HepG2 (cell line): ENCODE measurements at regions not wholly inside any gene's neighbourhood (a gene's known extent, or its start where the extent isn't known, plus 50 kb on each side); places are given as distances from the start of the nearest gene placed in this dataset.

Experiments
- ATAC-seq: fragments of 200-7000 bp; cut with Tn5 transposase; 3 replicates; pipeline ENCODE4 v1.9.1; 2020; ENCODE audit warnings: mild to moderate bottlenecking, moderate library complexity
- BruUV-seq: library from RNA; stranded (reverse); fragments of 400-500 nt; replicated peaks from 2 replicates; lab custom pipeline; 2021; lab: Mats Ljungman, UMichigan
- CTCF ChIA-PET: fragments of 300-600 bp; formaldehyde crosslinking; extraction: SDS; loops from one replicate; lab custom pipeline; 2021; ENCODE audit warnings: low total read pairs, inconsistent platforms, low intra/inter-chr PET ratio; lab: Yijun Ruan, JAX
- POLR2A ChIA-PET: fragments of 350-600 bp; sonication (Branson Sonifier 250); formaldehyde crosslinking; loops from one replicate; lab custom pipeline; 2020; ENCODE audit warnings: antibody characterized with exemption, inconsistent platforms; lab: Yijun Ruan, JAX
- DNase-seq: peaks from one replicate; pipeline ENCODE4 v3.0.0-alpha.2; 2015; ENCODE audit warnings: low spot score
- FAIRE-seq: peaks from 3 replicates; lab custom pipeline; 2011; peaks lifted over from hg19 to GRCh38; lab: Jason Lieb, UNC
- H2AFZ ChIP-seq: one replicate; pipeline ENCODE4 v1.6.1; 2011; ENCODE audit warnings: low read length, inconsistent platforms
- H3K27ac ChIP-seq: fragments of 300-600 bp; 3 replicates; pipeline ENCODE4 v1.8.0; 2011; ENCODE audit warnings: mixed run types, mild to moderate bottlenecking, mixed read lengths, low read length, inconsistent platforms; ENCODE audit not compliant: insufficient read depth; ENCODE audit errors: extremely low read length
- H3K27me3 ChIP-seq, 2 experiments: fragments of 200-600 bp in 1 of 2; 2 replicates in 1 of 2; 3 replicates in 1 of 2; pipeline versions ENCODE4 v1.6.0 to v1.8.0; 2011; ENCODE audit warnings: low read length in 2 of 2, mild to moderate bottlenecking in 2 of 2, moderate library complexity in 2 of 2, inconsistent platforms in 1 of 2; ENCODE audit not compliant: insufficient read depth in 2 of 2, control insufficient read depth in 1 of 2
- H3K36me3 ChIP-seq, 2 experiments: fragments of 200-600 bp in 1 of 2; replicated peaks in 1 of 2; 2 replicates in 1 of 2; 3 replicates in 1 of 2; pipeline versions ENCODE4 v1.5.1 to v1.8.0; 2011; ENCODE audit warnings: low read length in 2 of 2, inconsistent platforms in 1 of 2; ENCODE audit not compliant: insufficient read depth in 2 of 2, control insufficient read depth in 1 of 2
- H3K4me1 ChIP-seq: 2 replicates; pipeline ENCODE4 v1.5.1; 2012; ENCODE audit warnings: low read length, inconsistent platforms; ENCODE audit not compliant: insufficient read depth
- H3K4me2 ChIP-seq: 2 replicates; pipeline ENCODE4 v1.6.0; 2011; ENCODE audit warnings: low read depth, low read length, inconsistent platforms
- H3K4me3 ChIP-seq, 3 experiments: fragments of 200-600 bp in 1 of 3; sonication (generic), shearing (Covaris generic) in 1 of 3; replicated peaks in 1 of 3; 2 replicates each; pipeline ENCODE4 v1.5.1; 2011 to 2016; ENCODE audit warnings: low read length in 3 of 3, inconsistent platforms in 2 of 3, low read depth in 2 of 3, mild to moderate bottlenecking in 2 of 3, control low read depth in 1 of 3, mixed read lengths in 1 of 3; ENCODE audit not compliant: insufficient read depth in 1 of 3
- H3K79me2 ChIP-seq: one replicate; pipeline ENCODE4 v1.6.1; 2011; ENCODE audit warnings: low read length, inconsistent platforms; ENCODE audit not compliant: insufficient read depth
- H3K9ac ChIP-seq: 2 replicates; pipeline ENCODE4 v1.6.0; 2011; ENCODE audit warnings: mild to moderate bottlenecking, low read depth, low read length, inconsistent platforms; ENCODE audit not compliant: insufficient read depth
- H3K9me3 ChIP-seq: 2 replicates; pipeline ENCODE4 v1.5.1; 2012; ENCODE audit warnings: mild to moderate bottlenecking, low read length
- H4K20me1 ChIP-seq: 2 replicates; pipeline ENCODE4 v1.6.0; 2011; ENCODE audit warnings: inconsistent platforms, mild to moderate bottlenecking, low read length, moderate library complexity; ENCODE audit not compliant: insufficient read depth
- FOXC1 ChIP-seq: sonication (generic); formaldehyde crosslinking; IDR thresholded peaks from 2 replicates; pipeline ENCODE4 v1.8.0; 2022; ENCODE audit warnings: mild to moderate bottlenecking, missing genetic modification reagents, borderline replicate concordance
- KAT2B ChIP-seq: fragments of 150-350 bp; IDR thresholded peaks from 2 replicates; pipeline ENCODE4 v1.6.1; 2014; ENCODE audit warnings: low read depth, low read length, borderline replicate concordance
- NFE2L2 ChIP-seq: fragments of 150-350 bp; IDR thresholded peaks from 2 replicates; pipeline ENCODE4 v1.6.1; 2014; ENCODE audit warnings: low read length
- PAXIP1 ChIP-seq: sonication (generic); formaldehyde crosslinking; conservative IDR thresholded peaks from 2 replicates; pipeline ENCODE4 v1.4.0; 2020; ENCODE audit warnings: mild to moderate bottlenecking, missing genetic modification reagents, moderate library complexity
- SALL1 ChIP-seq: sonication (generic); formaldehyde crosslinking; IDR thresholded peaks from 2 replicates; pipeline ENCODE4 v1.8.0; 2022; ENCODE audit warnings: mild to moderate bottlenecking, missing genetic modification reagents
- SP4 ChIP-seq: sonication (generic); formaldehyde crosslinking; IDR thresholded peaks from 2 replicates; pipeline ENCODE4 v1.8.1; 2023; ENCODE audit warnings: mild to moderate bottlenecking, missing genetic modification reagents
- TAF15 ChIP-seq: fragments of 200-400 bp; formaldehyde crosslinking; IDR thresholded peaks from one replicate; pipeline ENCODE4 v1.6.1; 2018; ENCODE audit warnings: mild to moderate bottlenecking, low read depth, low read length; ENCODE audit not compliant: poor library complexity, severe bottlenecking
- U2AF2 ChIP-seq: fragments of 200-400 bp; formaldehyde crosslinking; IDR thresholded peaks from 2 replicates; pipeline ENCODE4 v1.6.1; 2017; ENCODE audit warnings: low read depth, mild to moderate bottlenecking, low read length
- YEATS4 ChIP-seq: sonication (generic); formaldehyde crosslinking; IDR thresholded peaks from 2 replicates; pipeline ENCODE4 v1.4.0; 2020; ENCODE audit warnings: missing genetic modification reagents, borderline replicate concordance
- ZBTB21 ChIP-seq: sonication (generic); formaldehyde crosslinking; IDR thresholded peaks from 2 replicates; pipeline ENCODE4 v1.4.0; 2020; ENCODE audit warnings: missing genetic modification reagents
- ZMAT5 ChIP-seq: sonication (generic); formaldehyde crosslinking; IDR thresholded peaks from 2 replicates; pipeline ENCODE4 v1.5.0; 2020; ENCODE audit warnings: mild to moderate bottlenecking, low read depth, missing genetic modification reagents, borderline replicate concordance
- ZNF564 ChIP-seq: sonication (generic); formaldehyde crosslinking; IDR thresholded peaks from 2 replicates; pipeline ENCODE4 v1.8.1; 2023; ENCODE audit warnings: mild to moderate bottlenecking, missing genetic modification reagents
- WGBS: methylation state at CpG from one replicate; pipeline ENCODE4 v1.1.6; 2017; ENCODE audit warnings: low lambda C conversion rate; 5-methylcytosine and 5-hydroxymethylcytosine counted together
- in situ Hi-C: cut with HindIII; loops from 2 replicates; pipeline ENCODE4 v1.10.0; 2017; ENCODE audit warnings: low pct_unique_long_range_greater_than_20kb; ENCODE audit not compliant: extremely low pct_ligation_motif_present
- intact Hi-C: fragments of 100-400 bp; cut with micrococcal nuclease; formaldehyde crosslinking; loops from one replicate; pipeline ENCODE4 v1.10.0; 2022; ENCODE audit not compliant: unreplicated experiment
- TF ChIP-seq, protein P1 (sequence below): sonication (generic); formaldehyde crosslinking; IDR thresholded peaks from 2 replicates; pipeline ENCODE4 v1.5.0; 2020; ENCODE audit warnings: missing genetic modification reagents, mild to moderate bottlenecking, borderline replicate concordance
- TF ChIP-seq, protein P2 (sequence below): IDR thresholded peaks from 2 replicates; pipeline ENCODE4 v1.6.1; 2012; ENCODE audit warnings: inconsistent platforms

DNA sequence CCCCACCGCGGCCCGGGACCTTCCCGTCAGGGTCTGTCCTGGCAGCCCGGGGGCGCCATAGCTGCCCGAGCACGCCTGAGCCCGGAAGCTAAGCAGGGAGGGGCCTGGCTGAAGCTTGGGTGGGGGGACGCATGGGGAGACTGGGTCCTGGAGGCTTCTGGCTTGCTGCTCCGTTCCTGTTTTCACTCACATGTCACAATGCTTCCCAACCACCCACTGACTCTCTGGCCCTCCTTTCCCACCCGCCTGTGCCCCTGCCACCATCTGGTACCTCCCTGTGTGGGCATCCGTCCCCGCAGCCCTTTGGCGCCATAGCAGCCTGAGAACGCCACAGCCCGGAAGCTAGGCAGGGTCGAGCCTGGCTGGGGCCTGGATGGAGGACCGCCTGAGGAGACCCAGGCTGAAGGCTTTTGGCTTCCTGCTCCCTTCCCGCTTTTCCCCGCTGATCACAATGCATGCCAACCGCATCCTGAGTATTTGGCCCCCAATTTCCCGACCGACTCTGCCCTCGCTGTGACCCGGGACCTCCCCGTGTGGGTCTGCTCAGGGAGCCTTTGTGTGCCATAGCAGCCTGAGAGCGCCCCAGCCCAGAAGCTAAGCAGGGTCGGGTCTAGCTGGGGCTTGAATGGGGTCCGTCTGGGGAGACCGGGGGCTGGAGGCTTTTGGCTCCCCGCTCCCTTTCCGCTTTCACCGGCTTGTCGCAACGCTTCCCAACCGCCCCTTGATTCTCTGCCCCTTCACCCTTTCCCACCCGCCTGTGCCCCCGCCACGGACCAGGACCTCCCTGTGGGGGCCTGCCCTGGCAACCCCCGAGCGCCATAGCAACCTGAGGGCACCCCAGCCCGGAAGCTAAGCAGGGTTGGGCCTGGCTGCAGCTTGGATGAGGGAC lies 2290.1 kb downstream of the TP53TG3F start:
- intact Hi-C loops = no loop called here
- H3K4me2 ChIP-seq = no peak overlapping the region
- no peak overlapping the region for H3K4me3 ChIP-seq
- WGBS = 41% methylated on average over 43 of the region's 43 CpGs
- H3K27ac ChIP-seq = no peak overlapping the region
- in situ Hi-C loops = no loop called here
- H2AFZ ChIP-seq = no peak overlapping the region
- H3K4me1 ChIP-seq = no peaks in the 10 kb centered on the region
- ATAC-seq (no peak), DNase-seq (no peak), FAIRE-seq (no peak)
- TF ChIP-seq FOXC1 (no peak), TAF15 (no peak), ZMAT5 (CRISPR knock-in tag) (no peak), NFE2L2 (no peak), U2AF2 (no peak), PAXIP1 (CRISPR knock-in tag) (no peak), KAT2B (no peak), YEATS4 (no peak), SP4 (no peak), SALL1 (no peak), ZBTB21 (no peak), ZNF564 (CRISPR knock-in tag) (no peak)
- TF ChIP-seq, protein P1, sequence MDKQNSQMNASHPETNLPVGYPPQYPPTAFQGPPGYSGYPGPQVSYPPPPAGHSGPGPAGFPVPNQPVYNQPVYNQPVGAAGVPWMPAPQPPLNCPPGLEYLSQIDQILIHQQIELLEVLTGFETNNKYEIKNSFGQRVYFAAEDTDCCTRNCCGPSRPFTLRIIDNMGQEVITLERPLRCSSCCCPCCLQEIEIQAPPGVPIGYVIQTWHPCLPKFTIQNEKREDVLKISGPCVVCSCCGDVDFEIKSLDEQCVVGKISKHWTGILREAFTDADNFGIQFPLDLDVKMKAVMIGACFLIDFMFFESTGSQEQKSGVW (CRISPR knock-in tag) = no peak
- TF ChIP-seq, protein P2, sequence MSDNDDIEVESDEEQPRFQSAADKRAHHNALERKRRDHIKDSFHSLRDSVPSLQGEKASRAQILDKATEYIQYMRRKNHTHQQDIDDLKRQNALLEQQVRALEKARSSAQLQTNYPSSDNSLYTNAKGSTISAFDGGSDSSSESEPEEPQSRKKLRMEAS = no peak
- no peak overlapping the region for H3K9ac ChIP-seq
- ChIA-PET POLR2A (no interaction called here), CTCF (no interaction called here)
- peaks cover 100% of the 10 kb centered on the region for H3K9me3 ChIP-seq
- H3K27me3 ChIP-seq = no peaks in the 10 kb centered on the region
- H3K36me3 ChIP-seq = no peaks in the 10 kb centered on the region
- no TSS peak for BruUV-seq
- no peaks in the 10 kb centered on the region for H3K79me2 ChIP-seq
- H4K20me1 ChIP-seq = no peaks in the 10 kb centered on the region
